GM18909 (cell line): ENCODE measurements at regions not wholly inside any gene's neighbourhood (a gene's known extent, or its start where the extent isn't known, plus 50 kb on each side); places are given as distances from the start of the nearest gene placed in this dataset.

Source experiments
- ATAC-seq: cut with Tn5 transposase; IDR thresholded peaks from one replicate; pipeline ENCODE4 v1.9.1; 2021; ENCODE audit warnings: mild to moderate bottlenecking; ENCODE audit not compliant: unreplicated experiment, poor library complexity

DNA sequence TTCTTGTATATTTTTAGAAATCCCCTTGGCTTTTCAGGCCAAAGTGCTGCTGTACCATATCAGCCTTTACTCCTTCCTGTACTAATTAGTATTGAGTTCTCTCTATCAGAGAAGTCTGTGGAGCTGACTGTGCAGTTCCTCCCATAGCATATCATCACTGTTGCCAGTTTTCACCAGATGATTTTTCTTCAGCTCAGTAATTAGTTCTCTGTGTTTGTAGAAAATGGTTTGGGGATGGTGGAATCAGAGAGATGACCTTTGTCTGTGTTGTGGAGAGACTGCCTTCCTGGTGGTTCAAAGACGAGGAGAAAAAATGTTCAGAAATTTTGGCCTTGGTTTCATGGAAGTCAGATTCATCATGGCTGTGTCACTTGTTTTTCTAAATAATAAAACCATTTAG lies 227.5 kb upstream of the ACTBL2 start:
- no peak for ATAC-seq

DNA sequence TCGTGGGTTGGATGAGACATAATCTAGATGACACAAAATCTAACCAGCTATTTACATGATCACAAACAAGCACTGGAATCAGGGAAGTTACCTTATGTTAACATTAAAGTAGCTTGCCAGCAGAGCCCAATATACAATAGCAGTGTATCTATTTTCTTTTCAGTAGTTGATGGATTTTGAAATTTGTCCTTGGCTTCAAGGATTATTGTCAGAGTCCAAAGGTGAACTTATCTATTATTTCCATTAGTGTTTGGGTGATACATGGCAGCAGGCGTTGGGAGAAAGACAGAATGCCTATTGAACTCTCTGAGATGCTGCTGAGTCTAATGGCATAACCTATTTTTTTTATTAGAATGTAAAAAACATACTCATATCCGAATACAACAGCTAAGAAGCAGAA lies 223.2 kb upstream of the ACTBL2 start:
- no peak for ATAC-seq

DNA sequence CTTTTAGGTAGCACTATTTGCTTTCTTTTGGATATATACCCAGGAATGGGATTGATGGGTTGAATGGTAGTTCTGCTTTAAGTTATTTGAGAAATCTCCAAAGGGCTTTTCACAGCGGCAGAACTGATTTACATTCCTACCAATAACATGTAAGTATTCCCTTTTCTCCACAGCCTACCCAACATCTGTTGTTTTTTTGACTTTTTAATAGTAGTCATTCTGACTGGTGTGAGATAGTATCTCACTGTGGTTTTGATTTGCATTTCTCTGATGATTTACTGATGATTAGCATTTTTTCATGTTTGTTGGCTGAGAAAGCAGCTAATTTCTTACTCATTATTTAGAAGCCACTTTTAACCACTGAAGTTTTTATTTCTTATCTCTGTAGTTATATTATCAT lies 221.1 kb upstream of the ACTBL2 start:
- ATAC-seq: no peak

DNA sequence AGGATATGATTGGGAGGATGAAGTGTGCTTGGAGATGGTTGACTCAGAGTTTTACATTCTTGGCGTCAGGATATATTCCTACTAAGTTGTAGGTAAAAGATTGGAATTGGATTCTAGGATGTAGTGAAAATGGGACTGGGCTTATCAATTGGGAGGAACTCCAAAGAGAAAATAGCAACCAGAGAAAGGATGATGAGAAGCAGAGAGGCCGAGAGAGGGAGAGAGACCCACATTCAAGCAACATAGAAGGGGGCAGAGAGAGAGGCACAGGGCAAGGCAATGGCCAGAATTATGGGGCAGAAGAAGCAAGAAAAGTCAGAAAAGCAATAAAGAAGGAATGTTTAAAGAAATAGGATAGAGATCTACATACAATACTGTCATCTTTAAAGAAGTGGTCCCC lies 217.9 kb upstream of the ACTBL2 start:
- no peak for ATAC-seq

DNA sequence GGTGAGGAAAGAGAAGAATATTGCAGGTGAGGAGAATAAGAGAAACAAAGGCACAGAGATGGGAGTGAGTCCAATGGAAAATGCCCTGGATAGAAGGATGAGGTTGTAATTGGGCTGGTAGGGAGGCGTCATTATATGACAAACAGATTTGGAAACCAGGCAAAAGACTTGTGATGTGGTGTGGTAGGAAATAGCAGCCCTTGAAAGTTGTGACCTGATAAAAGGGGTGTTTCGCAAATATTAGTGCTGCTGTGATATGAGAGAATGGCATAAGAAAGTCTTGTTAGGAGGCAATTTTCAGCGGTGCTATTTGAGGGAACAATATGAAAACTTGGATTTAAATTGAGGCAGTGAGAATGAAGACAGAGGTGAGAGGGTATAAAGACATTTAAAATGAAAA lies 217.5 kb upstream of the ACTBL2 start:
- no peak for ATAC-seq

DNA sequence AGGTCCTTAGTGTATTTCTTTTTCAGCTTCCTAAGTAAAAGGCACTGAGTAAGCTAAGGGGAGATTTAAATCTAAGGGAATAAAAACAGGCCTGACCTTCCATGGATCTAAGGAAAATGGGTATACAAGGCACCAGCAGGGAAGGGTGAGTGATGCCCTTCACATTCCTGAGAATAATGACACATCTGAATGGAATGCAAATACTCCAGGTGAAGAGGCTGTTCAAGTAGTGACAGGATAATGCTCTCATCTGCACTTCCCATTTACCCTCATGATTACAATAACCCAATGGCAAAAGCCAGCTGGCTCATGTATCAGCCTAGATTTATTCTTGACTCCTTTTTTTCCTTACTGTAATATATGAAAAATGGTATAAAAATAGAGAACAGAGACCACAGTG lies 216.2 kb upstream of the ACTBL2 start:
- ATAC-seq: no peak

DNA sequence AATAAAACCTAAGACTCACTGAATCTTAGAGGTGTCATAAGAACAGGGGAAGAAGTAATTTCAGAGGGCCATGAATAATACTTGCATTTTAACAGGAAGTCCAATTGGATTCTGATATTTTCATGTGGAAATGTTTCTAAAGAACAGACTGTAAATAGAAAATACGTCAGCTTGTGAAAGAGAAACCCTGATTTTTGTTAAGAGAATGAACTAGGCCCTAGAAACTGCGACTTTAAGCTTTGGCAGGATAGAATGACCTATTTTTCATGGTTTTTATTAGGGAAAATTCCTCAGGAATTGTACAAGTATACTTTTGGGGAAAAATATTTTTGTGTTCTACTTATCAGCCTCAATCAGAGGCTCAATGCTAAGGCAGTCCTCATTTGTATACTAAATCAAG lies 215.5 kb upstream of the ACTBL2 start:
- ATAC-seq: no peak

DNA sequence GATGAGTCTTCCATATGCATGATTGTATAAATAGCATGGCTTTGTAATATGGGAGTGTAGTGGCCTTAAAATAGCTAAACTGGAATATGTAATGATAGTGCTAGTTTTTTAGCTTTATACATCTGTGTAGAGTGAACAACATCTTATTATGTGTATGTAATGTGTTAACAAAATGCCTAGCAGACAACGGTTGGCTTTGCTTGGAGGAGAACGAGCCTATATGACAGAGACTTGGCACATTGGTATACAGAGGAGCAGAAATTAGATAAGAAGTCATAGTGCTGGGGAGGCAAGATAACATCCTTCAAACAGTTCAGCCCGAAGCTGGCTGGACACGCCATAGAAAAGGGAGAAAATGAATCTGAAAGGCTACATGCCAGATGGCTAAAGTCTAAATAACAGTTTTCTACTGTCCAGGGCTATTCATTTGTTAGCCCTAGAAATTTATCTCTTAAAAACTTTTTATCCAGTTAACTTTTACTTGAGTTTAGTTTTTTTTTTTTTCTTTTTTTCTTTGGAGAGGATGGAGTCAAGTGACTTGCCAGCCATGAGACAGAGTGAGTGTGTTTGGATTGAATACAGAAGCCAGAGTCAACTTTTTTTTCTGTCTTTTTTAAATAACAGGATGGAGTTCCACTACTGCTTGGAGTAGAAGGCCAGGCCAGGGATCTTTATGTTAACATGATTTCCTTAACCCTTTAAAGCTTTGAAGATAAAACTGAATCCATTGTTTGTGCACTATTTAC lies 214.4 kb upstream of the ACTBL2 start:
- ATAC-seq: no peak

DNA sequence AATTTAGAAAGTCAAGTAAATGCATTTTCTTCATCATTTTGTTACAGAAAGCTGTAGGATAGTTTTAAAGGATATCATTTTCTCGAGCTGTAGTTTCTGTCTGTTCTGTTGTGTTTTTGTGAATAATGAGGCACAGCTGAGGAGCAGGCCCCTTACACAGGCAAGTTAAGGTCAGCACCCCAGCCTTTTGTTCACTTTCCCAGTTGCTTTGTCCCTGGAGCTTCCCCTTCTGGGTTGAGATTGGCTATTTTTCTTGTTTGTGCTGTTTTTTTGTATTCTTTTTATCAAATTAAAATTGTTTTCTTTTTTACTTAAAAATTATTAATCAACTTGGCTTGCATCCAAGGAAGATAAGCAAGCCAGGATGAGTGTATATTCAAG lies 213.8 kb upstream of the ACTBL2 start:
- ATAC-seq: no peak

DNA sequence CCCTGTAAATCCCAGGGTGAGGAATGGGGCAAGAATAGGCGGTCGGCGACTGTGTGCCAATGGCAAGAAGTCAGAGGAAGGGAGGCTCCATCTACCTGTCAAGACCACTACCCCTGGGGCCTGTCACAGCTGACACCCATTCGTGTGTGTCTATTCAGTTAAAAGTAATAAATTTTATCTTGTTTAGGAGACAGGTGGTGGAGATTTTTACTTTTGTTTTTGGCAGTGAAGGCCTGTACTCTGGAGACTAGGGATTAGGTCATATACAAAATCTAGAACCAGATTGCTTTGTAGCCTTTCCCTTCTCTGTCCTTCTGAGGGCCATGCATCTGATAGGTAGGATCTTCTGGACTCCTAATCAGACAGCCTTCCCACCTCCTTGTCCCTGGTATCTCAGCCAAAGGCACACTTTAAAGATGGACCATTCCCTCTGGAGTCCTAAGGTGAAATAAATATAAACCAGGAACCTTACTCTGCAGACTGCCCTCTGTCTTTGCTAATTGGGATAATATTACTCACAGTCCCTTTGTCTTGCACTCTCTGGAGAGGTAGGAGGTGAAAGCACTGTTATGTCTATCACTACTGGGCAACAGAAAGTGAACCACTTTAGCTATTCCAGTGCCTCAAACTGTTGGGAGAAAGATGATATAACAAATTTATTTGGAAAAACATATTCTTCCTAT lies 213.2 kb upstream of the ACTBL2 start:
- no peak for ATAC-seq

DNA sequence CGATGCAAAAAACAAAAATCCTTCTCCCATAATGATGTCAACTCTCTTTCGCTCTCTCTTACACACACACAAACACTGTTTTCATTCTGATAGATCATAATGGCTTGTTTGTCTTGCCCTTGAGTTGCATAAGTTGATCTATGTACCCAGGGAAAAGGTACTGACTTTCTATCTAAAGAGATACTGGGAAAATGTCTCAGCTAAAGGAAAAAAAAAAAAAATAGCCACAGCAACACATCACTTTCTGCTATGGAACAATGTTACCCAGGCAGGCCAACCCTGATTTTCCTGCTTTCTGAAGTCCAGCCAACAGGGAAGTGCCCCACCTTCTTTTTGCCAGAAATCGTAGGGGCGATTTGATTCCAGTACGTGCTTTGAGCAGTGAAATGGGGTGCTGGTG lies 212.6 kb upstream of the ACTBL2 start:
- ATAC-seq: no peak

DNA sequence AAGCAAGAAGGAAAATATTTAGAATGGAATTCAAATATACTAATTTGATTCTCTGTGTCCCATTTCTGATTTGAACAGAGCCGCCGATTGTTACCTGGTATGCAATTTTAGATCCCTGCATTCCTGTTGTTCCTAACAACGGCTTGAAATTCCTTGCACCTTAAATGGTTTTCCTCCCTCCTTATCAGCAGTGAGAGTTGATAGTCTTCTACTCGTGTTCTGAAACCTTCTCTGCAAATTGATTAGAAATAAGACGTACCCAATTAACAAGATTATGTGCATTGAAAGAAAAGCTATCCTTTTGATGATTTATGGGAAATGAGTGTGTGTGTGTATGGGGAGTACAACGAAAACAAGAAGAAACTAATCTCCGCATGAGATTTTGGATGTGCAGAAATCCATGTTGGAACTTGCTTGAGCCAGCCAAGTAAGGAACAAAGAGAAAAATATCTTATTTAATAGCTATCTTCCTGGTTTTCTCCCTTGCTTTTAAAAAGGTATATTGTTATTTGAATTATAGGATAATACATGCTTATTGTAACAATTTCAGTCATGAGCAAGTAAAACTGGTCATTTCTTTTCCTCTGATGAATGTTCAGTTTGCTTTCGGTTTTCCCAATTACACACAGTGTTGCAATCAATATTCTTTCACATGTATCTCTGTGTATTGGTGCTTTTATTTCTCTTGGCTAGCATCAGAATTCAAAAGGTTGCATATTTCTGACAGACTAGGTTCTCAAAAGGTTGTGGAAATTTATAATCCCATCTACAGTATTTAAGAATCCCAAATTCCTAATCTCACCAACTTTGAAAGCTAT lies 211.1 kb upstream of the ACTBL2 start:
- ATAC-seq: no peak

DNA sequence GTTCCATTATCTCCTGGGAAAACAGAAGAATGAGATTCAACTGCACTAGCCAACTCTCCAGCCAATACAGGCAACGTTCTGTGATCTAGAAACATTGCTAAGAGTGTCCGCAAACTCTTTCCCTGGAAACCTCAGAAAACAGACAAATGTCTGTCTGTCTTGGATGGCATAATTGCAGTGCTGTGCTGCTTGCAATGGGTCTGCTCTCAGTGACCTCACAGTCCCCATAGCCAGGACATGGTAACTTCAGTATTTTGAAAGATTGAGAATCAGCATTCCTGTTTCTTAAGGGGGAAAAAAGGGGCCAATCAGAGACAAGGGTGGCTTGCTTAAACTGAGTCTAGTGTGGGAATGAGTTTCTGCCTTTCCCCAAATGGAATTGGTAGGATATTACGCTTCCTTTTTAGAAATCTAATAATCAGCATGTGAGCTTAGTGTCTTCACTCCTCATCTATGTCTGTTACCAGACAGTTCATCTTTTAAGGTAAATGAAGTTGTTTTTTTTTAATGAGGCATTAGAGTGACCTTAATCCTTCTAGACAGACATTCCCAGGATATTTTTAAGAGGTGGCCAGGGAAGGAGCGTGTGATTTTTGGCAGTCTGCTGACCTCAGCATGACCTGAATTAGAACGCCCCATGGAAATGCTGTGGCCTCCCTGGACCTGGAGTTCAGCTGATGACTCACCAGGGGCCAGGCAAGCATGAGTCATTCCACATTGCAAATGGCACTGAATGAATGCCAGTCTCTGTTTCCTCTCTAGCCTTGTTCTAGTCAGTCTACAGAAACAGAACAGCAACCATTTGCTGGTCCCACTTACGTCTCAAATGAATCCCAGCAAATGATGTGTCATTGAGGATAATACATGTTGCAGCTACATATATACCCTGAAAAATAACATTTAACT lies 210.2 kb upstream of the ACTBL2 start:
- ATAC-seq: peak; percentile 58

DNA sequence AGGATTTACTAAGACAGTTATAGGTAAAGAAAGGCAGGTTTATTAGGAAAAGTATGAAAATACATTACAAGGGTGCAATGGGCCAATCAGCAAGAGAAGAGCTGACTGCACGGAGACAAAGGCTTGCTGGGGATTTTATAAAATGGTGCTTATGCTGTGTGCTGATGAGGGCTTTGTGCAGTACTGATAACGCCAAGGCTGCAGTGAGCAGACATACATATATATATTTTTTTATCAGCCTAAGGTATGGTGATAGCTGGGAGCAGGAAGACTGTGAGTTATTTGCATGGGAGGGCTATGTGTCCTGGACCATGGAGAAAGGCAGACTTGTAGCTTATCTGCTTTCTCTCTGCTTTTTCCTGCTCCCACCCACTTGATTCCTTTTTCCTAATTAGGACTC lies 208.1 kb upstream of the ACTBL2 start:
- no peak for ATAC-seq

DNA sequence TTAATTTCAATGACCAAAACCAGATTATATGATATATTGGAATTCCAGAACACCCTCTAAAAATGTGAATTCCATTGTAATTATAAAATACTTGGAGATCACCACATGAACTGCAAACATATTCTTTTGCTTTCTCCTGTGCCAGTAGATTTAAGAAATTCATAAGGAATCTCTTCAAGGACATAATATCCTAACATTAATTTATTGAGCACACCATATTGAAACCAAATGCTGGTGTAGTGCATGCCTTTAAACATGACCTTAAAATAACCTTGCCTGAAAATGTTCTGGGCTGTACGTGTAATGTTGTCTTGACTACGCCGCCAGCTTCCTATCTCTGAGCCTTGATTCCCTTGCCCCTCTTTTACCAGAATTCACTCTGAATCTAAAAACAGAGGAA lies 205.0 kb upstream of the ACTBL2 start:
- ATAC-seq: no peak

DNA sequence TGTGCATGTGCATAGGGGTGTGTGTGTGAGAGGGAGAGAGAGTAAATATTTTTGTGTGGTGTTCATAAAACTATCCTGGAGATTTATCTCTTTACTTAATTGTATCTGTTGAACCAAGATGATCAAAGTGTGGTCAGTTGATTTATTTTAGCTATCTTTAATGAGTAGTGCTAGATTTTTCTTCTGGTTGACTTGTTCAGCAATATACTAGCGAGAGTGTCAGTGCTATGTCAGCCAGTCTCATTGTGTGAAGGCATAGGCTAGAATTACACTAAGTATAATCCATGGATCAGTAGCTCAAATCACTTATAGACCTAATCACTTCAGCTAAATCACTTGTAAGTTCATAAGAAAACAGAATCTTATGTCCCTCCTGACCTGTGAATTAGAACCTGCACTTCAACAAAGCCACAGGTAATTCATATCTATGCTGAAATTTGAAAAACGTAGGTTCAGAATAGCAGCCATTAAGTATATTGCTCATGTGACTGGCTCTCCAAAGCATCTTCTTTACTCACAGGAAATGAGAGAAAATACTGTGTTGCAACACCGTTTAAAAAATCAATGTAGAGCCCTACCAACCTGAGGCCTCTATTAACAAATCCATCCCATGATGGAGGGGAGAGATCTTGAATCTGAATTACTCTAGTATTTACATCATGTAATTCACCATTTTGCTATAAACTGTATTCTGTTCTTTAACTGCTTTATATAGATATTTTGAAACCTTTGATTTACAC lies 203.1 kb upstream of the ACTBL2 start:
- no peak for ATAC-seq

DNA sequence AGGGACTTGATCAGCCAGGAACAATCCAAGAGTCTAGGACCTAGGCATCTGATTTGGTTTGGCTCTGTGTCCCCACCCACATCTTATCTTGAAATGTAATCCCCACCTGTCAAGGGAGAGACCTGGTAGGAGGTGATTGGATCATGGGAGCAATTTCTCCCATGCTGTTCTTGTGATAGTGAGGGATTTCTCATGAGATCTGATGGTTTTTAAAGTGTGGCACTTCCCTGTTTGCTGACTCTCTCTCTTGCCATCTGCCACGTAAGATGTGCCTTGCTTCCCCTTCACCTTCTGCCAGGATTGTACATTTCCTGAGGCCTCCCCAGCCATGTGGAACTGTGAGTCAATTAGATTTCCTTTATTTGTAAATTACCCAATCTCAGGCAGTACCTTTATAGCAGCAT lies 201.7 kb upstream of the ACTBL2 start:
- ATAC-seq: no peak

DNA sequence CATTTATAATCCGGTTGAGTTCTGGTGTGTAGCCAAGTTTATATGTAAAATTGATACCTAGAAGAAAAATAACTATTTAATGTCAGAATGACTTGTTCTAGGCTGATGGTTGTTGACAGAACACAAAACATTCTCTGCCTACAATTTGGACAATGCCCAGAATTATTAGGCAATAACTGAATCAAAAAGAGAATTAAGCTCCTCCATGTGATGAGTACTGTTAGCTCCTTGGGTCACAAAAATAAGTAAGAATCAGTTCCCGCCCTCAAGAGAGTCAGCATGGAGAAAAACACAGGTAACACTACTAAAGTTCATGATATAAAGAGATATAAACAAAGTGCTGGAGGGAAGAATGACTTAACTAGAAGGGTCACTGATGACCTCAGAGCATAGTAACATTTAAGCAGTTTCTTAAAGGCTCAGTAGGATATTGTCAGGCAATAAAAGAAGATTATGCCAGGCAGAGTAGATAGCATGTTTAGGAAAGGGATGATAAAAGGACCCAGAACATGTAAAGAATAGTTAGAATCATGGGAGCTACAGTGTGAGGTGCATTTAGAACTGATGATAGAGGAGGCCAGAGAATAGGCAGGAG lies 200.5 kb upstream of the ACTBL2 start:
- no peak for ATAC-seq

DNA sequence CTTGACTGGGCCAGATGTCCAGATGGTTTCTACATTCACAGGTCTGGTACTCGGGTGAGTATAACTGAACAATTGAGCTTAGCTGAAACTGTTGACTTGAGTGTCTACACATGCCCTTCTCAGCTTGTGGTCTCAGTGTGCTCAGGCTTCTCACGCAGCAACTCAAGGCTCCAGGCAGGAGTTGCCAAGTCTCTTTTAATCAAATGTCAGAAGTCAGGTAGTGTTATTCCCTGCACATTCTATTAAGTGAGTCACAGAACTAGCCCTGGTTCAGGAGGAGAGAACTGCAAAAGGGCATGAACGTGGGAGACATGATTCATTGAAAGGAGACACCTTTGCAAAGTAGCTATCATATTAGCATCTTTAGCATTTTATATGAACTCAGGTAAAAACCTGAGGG lies 199.3 kb upstream of the ACTBL2 start:
- ATAC-seq: no peak
